ENCODE measurements at regions not wholly inside any gene's neighbourhood (a gene's known extent, or its start where the extent isn't known, plus 50 kb on each side); places are given as distances from the start of the nearest gene placed in this dataset.
A peak's percentile ranks its signal among the peaks of the same experiment; 100 is the strongest.

GRCh38 chrX:43106009-43106408 lies 328.0 kb upstream of the PPP1R2C start:
- TF ChIP-seq CTCF (conservative IDR thresholded peaks at IDR 0.05; ENCODE audit: control insufficient read depth, insufficient read depth, low read depth, low read length) = no peak
- H3K4me3 ChIP-seq (ENCODE audit: control insufficient read depth, low read depth, low read length) = no peak overlapping the region
- no peak for DNase-seq (ENCODE audit: low read depth)

- no peak for DNase-seq (ENCODE audit: low read depth)
- H3K4me3 ChIP-seq (ENCODE audit: control insufficient read depth, low read depth, low read length) = no peak overlapping the region
- no peak for TF ChIP-seq CTCF (conservative IDR thresholded peaks at IDR 0.05; ENCODE audit: control insufficient read depth, insufficient read depth, low read depth, low read length)
Observed at GRCh38 chrX:43108828-43109227, 330.9 kb upstream of the PPP1R2C start.

GRCh38 chrX:43121637-43122036 lies 343.7 kb upstream of the PPP1R2C start:
- peak; percentile 0 for DNase-seq (ENCODE audit: low read depth)

GRCh38 chrX:43139645-43140044 lies 361.7 kb upstream of the PPP1R2C start:
- TF ChIP-seq CTCF (conservative IDR thresholded peaks at IDR 0.05; ENCODE audit: control insufficient read depth, insufficient read depth, low read depth, low read length) = no peak
- no peak for DNase-seq (ENCODE audit: low read depth)
- H3K4me3 ChIP-seq (ENCODE audit: control insufficient read depth, low read depth, low read length) = no peak overlapping the region

More at GRCh38 chrX:43121637-43122036, 343.7 kb upstream of the PPP1R2C start:
- no peak for TF ChIP-seq CTCF (conservative IDR thresholded peaks at IDR 0.05; ENCODE audit: control insufficient read depth, insufficient read depth, low read depth, low read length)
- H3K4me3 ChIP-seq (ENCODE audit: control insufficient read depth, low read depth, low read length) = no peak overlapping the region

GRCh38 chrX:43140582-43140981 lies 362.6 kb upstream of the PPP1R2C start:
- no peak for TF ChIP-seq CTCF (conservative IDR thresholded peaks at IDR 0.05; ENCODE audit: control insufficient read depth, insufficient read depth, low read depth, low read length)

GRCh38 chrX:43141885-43142284 lies 363.9 kb upstream of the PPP1R2C start:
- H3K4me3 ChIP-seq (ENCODE audit: control insufficient read depth, low read depth, low read length) = no peak overlapping the region
- TF ChIP-seq CTCF (conservative IDR thresholded peaks at IDR 0.05; ENCODE audit: control insufficient read depth, insufficient read depth, low read depth, low read length) = no peak
- DNase-seq (ENCODE audit: low read depth) = no peak

More at GRCh38 chrX:43140582-43140981, 362.6 kb upstream of the PPP1R2C start:
- no peak overlapping the region for H3K4me3 ChIP-seq (ENCODE audit: control insufficient read depth, low read depth, low read length)
- no peak for DNase-seq (ENCODE audit: low read depth)

- no peak for DNase-seq (ENCODE audit: low read depth)
- no peak overlapping the region for H3K4me3 ChIP-seq (ENCODE audit: control insufficient read depth, low read depth, low read length)
- TF ChIP-seq CTCF (conservative IDR thresholded peaks at IDR 0.05; ENCODE audit: control insufficient read depth, insufficient read depth, low read depth, low read length) = no peak
Observed at GRCh38 chrX:43148305-43148704, 370.3 kb upstream of the PPP1R2C start.
